ENCODE measurements at regions not wholly inside any gene's neighbourhood (a gene's known extent, or its start where the extent isn't known, plus 50 kb on each side); places are given as distances from the start of the nearest gene placed in this dataset.

DNA sequence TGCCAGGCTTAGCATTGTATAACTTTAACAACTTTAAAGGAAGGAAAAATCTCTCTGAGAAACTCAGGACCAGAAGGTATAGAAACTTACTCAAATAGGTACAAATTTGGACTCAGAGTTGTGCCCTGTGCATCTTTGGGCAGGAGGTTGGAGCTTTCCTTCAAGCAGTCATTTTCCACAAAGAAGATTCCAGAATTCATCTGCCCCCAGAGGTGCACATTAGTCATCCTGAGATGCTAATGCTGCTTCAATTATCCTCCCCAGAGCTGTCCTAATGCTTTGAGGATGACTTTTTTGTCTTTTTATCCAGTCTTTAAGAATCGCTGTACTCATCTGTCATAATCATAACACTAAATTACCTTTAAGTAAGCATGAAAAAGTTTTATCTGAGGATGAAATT lies 243.0 kb upstream of the WWC1 start (continued):
- TF ChIP-seq NR3C1 (CRISPR knock-in tag; conservative IDR thresholded peaks at IDR 0.05; ENCODE audit: low read depth), result no peak

- H3K4me3 Mint-ChIP-seq, result no peak overlapping the region
- no peak overlapping the region for H3K27ac Mint-ChIP-seq
- no peak for ATAC-seq
- peaks cover 7% of the 10 kb centered on the region for H3K9me3 Mint-ChIP-seq
- POLR2A ChIA-PET, result no interaction called here
- TF ChIP-seq ZNF396 (CRISPR knock-in tag; IDR thresholded peaks at IDR 0.05; ENCODE audit: borderline replicate concordance), result no peak
- no peak for TF ChIP-seq CBFB (CRISPR knock-in tag; IDR thresholded peaks at IDR 0.05; ENCODE audit: low read depth)
- H3K36me3 Mint-ChIP-seq, result no peaks in the 10 kb centered on the region; the same call in 1 of the 2 replicates
- no peak for DNase-seq (ENCODE audit: low spot score)
- peaks cover 12% of the 10 kb centered on the region for H3K4me1 Mint-ChIP-seq
- CTCF ChIA-PET, result no interaction called here
- no peaks in the 10 kb centered on the region for H3K27me3 Mint-ChIP-seq (ENCODE audit: low read depth)
Measured at GRCh38 chr5:168052686-168053085, 238.8 kb upstream of the WWC1 start.

DNA sequence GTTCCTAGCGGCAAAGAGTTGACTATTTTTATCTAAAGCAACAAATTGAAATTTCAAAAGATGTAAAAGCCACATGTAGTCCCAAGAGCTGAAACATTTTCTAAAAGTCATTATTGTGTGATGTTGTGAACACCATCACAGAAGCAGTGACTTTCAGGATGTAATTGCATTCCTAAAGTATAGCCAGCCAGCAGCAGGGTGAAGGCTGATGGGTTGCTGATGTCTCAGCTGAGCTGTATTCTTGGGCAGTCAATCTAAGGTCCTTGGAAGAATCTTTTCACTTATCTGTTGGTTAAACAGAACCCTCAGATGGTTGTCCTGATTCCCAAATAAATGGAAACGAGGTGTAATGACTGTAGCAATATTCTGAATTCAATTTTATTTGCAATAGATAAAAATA lies 237.4 kb upstream of the WWC1 start:
- POLR2A ChIA-PET, result no interaction called here
- Mint-ChIP-seq H3K36me3 (peaks cover 5% of the 10 kb centered on the region), H3K27me3 (ENCODE audit: low read depth) (no peaks in the 10 kb centered on the region), H3K27ac (no peak overlapping the region), H3K4me3 (no peak overlapping the region), H3K4me1 (no peaks in the 10 kb centered on the region), H3K9me3 (peaks cover 19% of the 10 kb centered on the region)
- no peak for TF ChIP-seq ZNF416 (CRISPR knock-in tag; IDR thresholded peaks at IDR 0.05)
- TF ChIP-seq, protein P1, sequence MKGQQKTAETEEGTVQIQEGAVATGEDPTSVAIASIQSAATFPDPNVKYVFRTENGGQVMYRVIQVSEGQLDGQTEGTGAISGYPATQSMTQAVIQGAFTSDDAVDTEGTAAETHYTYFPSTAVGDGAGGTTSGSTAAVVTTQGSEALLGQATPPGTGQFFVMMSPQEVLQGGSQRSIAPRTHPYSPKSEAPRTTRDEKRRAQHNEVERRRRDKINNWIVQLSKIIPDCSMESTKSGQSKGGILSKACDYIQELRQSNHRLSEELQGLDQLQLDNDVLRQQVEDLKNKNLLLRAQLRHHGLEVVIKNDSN (CRISPR knock-in tag; IDR thresholded peaks at IDR 0.05), result no peak
- no peak for TF ChIP-seq ZNF121 (CRISPR knock-in tag; IDR thresholded peaks at IDR 0.05)
- TF ChIP-seq PRRX2 (CRISPR knock-in tag; IDR thresholded peaks at IDR 0.05), result no peak
- TF ChIP-seq ERG (CRISPR knock-in tag; IDR thresholded peaks at IDR 0.05), result no peak
- TF ChIP-seq ZBTB21 (CRISPR knock-in tag; IDR thresholded peaks at IDR 0.05; ENCODE audit: borderline replicate concordance), result no peak
- TF ChIP-seq, protein P2, sequence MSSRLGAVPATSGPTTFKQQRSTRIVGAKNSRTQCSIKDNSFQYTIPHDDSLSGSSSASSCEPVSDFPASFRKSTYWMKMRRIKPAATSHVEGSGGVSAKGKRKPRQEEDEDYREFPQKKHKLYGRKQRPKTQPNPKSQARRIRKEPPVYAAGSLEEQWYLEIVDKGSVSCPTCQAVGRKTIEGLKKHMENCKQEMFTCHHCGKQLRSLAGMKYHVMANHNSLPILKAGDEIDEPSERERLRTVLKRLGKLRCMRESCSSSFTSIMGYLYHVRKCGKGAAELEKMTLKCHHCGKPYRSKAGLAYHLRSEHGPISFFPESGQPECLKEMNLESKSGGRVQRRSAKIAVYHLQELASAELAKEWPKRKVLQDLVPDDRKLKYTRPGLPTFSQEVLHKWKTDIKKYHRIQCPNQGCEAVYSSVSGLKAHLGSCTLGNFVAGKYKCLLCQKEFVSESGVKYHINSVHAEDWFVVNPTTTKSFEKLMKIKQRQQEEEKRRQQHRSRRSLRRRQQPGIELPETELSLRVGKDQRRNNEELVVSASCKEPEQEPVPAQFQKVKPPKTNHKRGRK (CRISPR knock-in tag; IDR thresholded peaks at IDR 0.05; ENCODE audit: borderline replicate concordance), result no peak
- TF ChIP-seq FOXP1 (CRISPR knock-in tag; IDR thresholded peaks at IDR 0.05; ENCODE audit: borderline replicate concordance), result no peak
- no peak for TF ChIP-seq JUN (CRISPR knock-in tag; IDR thresholded peaks at IDR 0.05)
- no peak for TF ChIP-seq NR3C1 (CRISPR knock-in tag; conservative IDR thresholded peaks at IDR 0.05; ENCODE audit: low read depth)
- TF ChIP-seq FOXK1 (CRISPR knock-in tag; IDR thresholded peaks at IDR 0.05), result no peak
- TF ChIP-seq, protein P3, sequence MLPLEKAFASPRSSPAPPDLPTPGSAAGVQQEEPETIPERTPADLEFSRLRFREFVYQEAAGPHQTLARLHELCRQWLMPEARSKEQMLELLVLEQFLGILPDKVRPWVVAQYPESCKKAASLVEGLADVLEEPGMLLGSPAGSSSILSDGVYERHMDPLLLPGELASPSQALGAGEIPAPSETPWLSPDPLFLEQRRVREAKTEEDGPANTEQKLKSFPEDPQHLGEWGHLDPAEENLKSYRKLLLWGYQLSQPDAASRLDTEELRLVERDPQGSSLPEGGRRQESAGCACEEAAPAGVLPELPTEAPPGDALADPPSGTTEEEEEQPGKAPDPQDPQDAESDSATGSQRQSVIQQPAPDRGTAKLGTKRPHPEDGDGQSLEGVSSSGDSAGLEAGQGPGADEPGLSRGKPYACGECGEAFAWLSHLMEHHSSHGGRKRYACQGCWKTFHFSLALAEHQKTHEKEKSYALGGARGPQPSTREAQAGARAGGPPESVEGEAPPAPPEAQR (CRISPR knock-in tag; IDR thresholded peaks at IDR 0.05), result no peak
- no peak for TF ChIP-seq NR1H2 (CRISPR knock-in tag; IDR thresholded peaks at IDR 0.05)
- DNase-seq (ENCODE audit: low spot score) (no peak), ATAC-seq (no peak)
- CTCF ChIA-PET, result no interaction called here

GRCh38 chr5:168055141-168055683 lies 236.2 kb upstream of the WWC1 start:
- DNase-seq (ENCODE audit: low spot score) (no peak), ATAC-seq (no peak)
- Mint-ChIP-seq H3K4me1 (no peaks in the 10 kb centered on the region), H3K27me3 (ENCODE audit: low read depth) (no peaks in the 10 kb centered on the region), H3K36me3 (peaks cover 5% of the 10 kb centered on the region), H3K4me3 (no peak overlapping the region), H3K9me3 (peaks cover 19% of the 10 kb centered on the region), H3K27ac (no peak overlapping the region)
- ChIA-PET POLR2A (no interaction called here), CTCF (interaction anchor here (1.4 kb wide), 1 partner anchor 8 kb away, joined by 4 read pairs; no protein-coding TSS in a partner anchor)
- no peak for TF ChIP-seq ZNF281 (CRISPR knock-in tag; IDR thresholded peaks at IDR 0.05)
- TF ChIP-seq NFE2L1 (CRISPR knock-in tag; IDR thresholded peaks at IDR 0.05), result no peak
- TF ChIP-seq RORB (CRISPR knock-in tag; IDR thresholded peaks at IDR 0.05), result no peak
- no peak for TF ChIP-seq PRRX2 (CRISPR knock-in tag; IDR thresholded peaks at IDR 0.05)
- no peak for TF ChIP-seq TEAD4 (CRISPR knock-in tag; IDR thresholded peaks at IDR 0.05)
- TF ChIP-seq NFYB (CRISPR knock-in tag; conservative IDR thresholded peaks at IDR 0.05; ENCODE audit: low read depth), result no peak
- TF ChIP-seq ZNF263 (CRISPR knock-in tag; IDR thresholded peaks at IDR 0.05; ENCODE audit: low read depth), result no peak
- TF ChIP-seq CBFB (CRISPR knock-in tag; IDR thresholded peaks at IDR 0.05; ENCODE audit: low read depth), result no peak
- no peak for TF ChIP-seq CTCF (IDR thresholded peaks at IDR 0.05)
- no peak for TF ChIP-seq SMAD4 (CRISPR knock-in tag; IDR thresholded peaks at IDR 0.05)
